ENCODE measurements at regions not wholly inside any gene's neighbourhood (a gene's known extent, or its start where the extent isn't known, plus 50 kb on each side); places are given as distances from the start of the nearest gene placed in this dataset.

GRCh38 chr11:32315121-32315520 lies 120.2 kb downstream of the WT1 start:
- Histone ChIP-seq H3K36me3 (no peaks in the 10 kb centered on the region), H3K27me3 (ENCODE audit: low read depth) (no peaks in the 10 kb centered on the region), H3K4me1 (peaks cover 5% of the 10 kb centered on the region), H3K9me3 (no peaks in the 10 kb centered on the region), H3K4me3 (no peak overlapping the region), H3K27ac (no peak overlapping the region)
- TF ChIP-seq CTCF (IDR thresholded peaks at IDR 0.05) = no peak
- ATAC-seq = no peak
- intact Hi-C loops (cut with DNase I) = no loop called here
- no peak for DNase-seq

DNA sequence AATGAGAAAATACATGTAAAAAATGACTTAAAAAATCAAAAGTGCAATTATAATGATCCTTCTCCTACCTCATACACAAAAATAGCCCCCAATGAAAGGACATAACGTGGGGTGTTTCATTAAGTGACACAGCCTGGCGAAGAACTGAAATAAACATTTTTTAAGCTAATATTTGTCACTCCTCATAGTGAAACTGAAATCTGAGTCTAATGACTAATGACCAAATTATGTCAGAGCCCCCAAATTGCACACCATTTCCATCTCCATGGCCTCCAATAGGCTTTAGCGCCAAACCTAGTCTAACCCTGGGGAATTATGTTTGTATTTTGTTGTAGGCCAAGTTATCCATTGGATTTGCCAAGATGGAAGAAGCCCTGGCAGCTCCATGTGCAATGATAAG lies 119.1 kb downstream of the WT1 start:
- intact Hi-C loops (cut with DNase I) = no loop called here
- H3K27me3 ChIP-seq (ENCODE audit: low read depth) = no peaks in the 10 kb centered on the region
- no peak for DNase-seq
- ATAC-seq = no peak
- no peaks in the 10 kb centered on the region for H3K36me3 ChIP-seq
- no peak overlapping the region for H3K27ac ChIP-seq
- H3K9me3 ChIP-seq = no peaks in the 10 kb centered on the region
- no peak for TF ChIP-seq CTCF (IDR thresholded peaks at IDR 0.05)
- no peaks in the 10 kb centered on the region for H3K4me1 ChIP-seq
- H3K4me3 ChIP-seq = no peak overlapping the region

DNA sequence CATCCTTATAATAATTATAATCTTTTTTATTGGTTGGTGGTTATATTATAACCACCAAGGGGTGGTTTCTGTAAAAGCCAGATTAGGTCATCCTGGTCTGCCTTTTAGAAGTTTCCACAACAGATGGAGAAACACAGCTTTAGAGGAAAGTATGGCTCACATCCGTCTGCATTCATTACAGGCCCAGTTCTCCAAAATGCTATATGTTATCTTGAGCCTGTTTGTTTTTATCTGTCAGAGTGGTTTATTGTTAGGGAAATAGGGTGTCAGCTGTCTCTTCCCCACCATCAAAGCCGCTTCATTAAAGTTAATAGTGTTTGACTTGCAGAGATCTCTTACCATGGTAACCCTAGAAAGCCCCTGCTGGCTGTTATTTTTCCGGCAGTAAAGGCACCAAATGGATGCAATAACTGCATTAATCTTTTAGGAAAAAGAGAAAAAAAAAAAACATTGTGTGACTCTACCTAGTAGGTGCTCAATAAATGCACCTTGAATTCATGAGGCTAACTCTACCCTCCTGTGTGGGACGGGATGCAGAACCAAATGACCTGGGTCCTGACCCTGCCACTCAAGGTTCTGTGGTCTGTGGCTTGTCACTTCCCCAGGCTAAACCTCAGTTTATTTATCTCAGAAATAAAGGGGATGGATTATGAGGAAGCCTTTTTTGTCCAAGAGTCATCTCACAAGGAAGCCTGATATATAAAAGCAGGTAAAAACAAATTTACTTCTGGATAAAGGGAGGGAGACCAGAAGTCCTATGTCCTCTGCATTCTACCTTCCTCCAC lies 118.3 kb downstream of the WT1 start:
- no peaks in the 10 kb centered on the region for H3K9me3 ChIP-seq
- DNase-seq = no peak
- intact Hi-C loops (cut with DNase I) = no loop called here

GRCh38 chr11:32317643-32318042 lies 117.7 kb downstream of the WT1 start:
- DNase-seq = no peak
- no peak for ATAC-seq
- Histone ChIP-seq H3K27ac (no peak overlapping the region), H3K27me3 (ENCODE audit: low read depth) (no peaks in the 10 kb centered on the region), H3K4me1 (no peaks in the 10 kb centered on the region), H3K4me3 (no peak overlapping the region), H3K9me3 (no peaks in the 10 kb centered on the region), H3K36me3 (no peaks in the 10 kb centered on the region)
- TF ChIP-seq CTCF (IDR thresholded peaks at IDR 0.05) = no peak
- intact Hi-C loops (cut with DNase I) = no loop called here

More for the DNA sequence above, 118.3 kb downstream of the WT1 start:
- Histone ChIP-seq H3K4me1 (no peaks in the 10 kb centered on the region), H3K27ac (no peak overlapping the region), H3K36me3 (no peaks in the 10 kb centered on the region), H3K27me3 (ENCODE audit: low read depth) (no peaks in the 10 kb centered on the region), H3K4me3 (no peak overlapping the region)
- no peak for TF ChIP-seq CTCF (IDR thresholded peaks at IDR 0.05)
- ATAC-seq = no peak

DNA sequence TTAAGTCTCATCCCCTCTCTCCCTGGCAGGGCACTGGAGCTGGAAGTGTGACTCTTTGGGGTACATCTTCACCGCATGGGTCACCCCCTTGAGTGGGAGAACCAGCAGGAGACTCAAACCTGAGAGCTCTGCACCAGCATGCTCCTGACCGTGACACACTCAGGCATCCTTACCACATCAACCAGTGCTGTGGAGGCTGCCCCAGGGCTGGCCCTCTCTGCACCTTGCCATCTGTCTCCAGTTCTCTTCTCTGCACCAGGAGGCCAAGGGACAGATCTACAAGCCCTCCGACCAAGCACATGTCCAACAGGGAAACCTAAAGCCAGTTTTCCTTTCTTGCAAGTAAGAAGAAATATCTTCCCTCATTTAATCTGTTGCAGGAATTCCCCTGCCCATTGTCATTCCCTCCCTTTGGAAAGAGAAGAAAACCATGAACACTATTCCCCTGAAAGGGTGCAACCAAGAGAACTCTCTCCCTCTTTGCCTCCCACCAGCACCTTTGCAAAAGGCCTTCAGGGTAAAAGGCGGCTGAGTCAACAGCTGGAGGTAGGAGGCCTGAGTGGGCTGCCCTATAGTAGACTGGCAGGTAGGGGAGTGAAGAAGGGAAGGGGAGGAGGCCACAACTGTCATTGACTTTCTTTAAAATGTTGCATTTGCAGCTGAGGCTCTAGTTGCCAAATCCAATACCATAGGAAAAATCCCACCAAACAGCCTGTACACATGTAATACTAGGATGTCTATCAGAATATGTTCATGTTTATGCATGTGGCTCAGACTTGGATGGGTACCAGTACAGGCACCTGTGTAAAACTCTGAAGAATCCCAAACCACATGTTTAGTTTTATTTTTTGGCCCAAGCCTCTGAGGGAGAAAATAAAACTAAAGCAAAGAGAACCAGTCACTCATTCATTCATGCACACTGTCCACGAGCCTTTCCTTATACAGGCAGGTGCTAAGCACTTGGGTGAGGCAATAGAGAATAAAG lies 117.0 kb downstream of the WT1 start:
- TF ChIP-seq CTCF (IDR thresholded peaks at IDR 0.05) = no peak
- ATAC-seq (no peak), DNase-seq (no peak)
- no peaks in the 10 kb centered on the region for H3K27me3 ChIP-seq (ENCODE audit: low read depth)
- H3K4me3 ChIP-seq = no peak overlapping the region
- intact Hi-C loops (cut with DNase I) = no loop called here
- no peaks in the 10 kb centered on the region for H3K9me3 ChIP-seq
- H3K4me1 ChIP-seq = no peaks in the 10 kb centered on the region
- H3K27ac ChIP-seq = no peak overlapping the region
- no peaks in the 10 kb centered on the region for H3K36me3 ChIP-seq

Measured in lower lobe of right lung (tissue), 2 donors.